ENCODE measurements at regions not wholly inside any gene's neighbourhood (a gene's known extent, or its start where the extent isn't known, plus 50 kb on each side); places are given as distances from the start of the nearest gene placed in this dataset.
"Not testable (repeated sequence)": the region's sequence is repeated elsewhere in the genome, so short reads cannot be mapped to it uniquely, and the experiment has no call there.

DNA sequence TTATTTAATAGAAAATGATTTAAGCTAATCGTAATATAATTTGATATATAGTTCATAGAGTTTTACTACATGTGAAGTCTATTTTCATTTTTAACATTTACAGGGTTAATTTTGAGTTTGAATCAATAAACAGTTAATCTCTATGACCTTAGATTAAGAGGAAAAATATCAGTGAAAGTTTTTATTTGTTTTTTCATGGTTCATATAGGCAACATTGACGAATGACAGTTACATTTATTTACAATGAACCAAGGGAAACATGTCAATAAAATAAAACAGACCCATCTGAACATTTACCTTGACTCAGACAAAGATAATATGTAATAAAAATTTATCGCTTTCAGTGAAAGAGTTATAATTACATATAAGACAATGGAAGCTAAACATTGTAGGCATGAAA, 346.6 kb upstream of the SLITRK5 start:
- Histone ChIP-seq H3K27me3 (ENCODE audit: control insufficient read depth, insufficient read depth, low read length) (no peaks in the 10 kb centered on the region), H3K9me3 (replicated peaks; ENCODE audit: control insufficient read depth, low read depth, low read length) (no peaks in the 10 kb centered on the region), H3K36me3 (ENCODE audit: control insufficient read depth, insufficient read depth, low read length) (no peaks in the 10 kb centered on the region), H3K27ac (ENCODE audit: low read length) (no peak overlapping the region), H3K4me1 (ENCODE audit: control insufficient read depth, insufficient read depth, low read length) (no peaks in the 10 kb centered on the region), H3K4me3 (ENCODE audit: low read length) (no peak overlapping the region)
- no peak for DNase-seq
- no CpG with 5 or more reads among the region's 3 CpGs for WGBS (ENCODE audit: insufficient coverage)

DNA sequence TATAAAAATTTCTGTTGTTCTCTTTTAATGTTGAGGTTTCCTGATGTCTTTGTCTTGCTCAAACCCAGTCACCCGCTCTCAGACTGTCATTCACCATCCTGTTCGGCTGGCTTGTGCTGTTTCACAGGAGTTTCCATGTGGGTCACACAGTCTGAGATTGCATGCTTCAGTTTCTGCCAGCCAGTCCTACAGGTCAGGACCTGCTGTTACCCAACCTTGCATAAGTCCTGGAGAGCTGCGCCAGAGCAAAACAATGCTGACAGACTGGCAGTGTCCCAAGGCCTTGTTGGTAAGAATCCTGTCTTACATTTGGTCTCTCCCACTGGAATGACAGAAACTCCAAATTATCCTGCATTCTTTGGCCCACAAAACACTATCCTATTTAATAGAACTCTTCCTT, 340.0 kb upstream of the SLITRK5 start:
- DNase-seq, result no peak
- H3K27ac ChIP-seq (ENCODE audit: low read length), result no peak overlapping the region
- no peak overlapping the region for H3K4me3 ChIP-seq (ENCODE audit: low read length)
- H3K9me3 ChIP-seq (replicated peaks; ENCODE audit: control insufficient read depth, low read depth, low read length), result no peaks in the 10 kb centered on the region
- no peaks in the 10 kb centered on the region for H3K27me3 ChIP-seq (ENCODE audit: control insufficient read depth, insufficient read depth, low read length)
- H3K36me3 ChIP-seq (ENCODE audit: control insufficient read depth, insufficient read depth, low read length), result no peaks in the 10 kb centered on the region
- 58% methylated on average over 2 of the region's 3 CpGs for WGBS (ENCODE audit: insufficient coverage)
- no peaks in the 10 kb centered on the region for H3K4me1 ChIP-seq (ENCODE audit: control insufficient read depth, insufficient read depth, low read length)

DNA sequence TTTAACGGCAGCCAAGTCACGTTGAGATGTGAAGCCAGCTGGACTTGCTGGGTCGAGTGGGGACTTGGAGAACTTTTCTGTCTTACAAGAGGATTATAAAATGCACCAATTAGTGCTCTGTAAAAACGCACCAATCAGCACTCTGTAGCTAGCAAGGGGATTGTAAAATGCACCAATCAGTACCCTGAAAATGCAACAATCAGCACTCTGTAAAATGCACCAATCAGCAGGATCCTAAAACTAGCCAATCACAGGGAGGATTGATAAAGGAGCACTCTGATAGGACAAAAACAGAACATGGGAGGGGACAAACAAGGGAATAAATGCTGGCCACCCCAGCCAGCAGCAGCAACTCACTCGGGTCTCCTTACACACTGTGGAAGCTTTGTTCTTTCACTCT, 337.6 kb upstream of the SLITRK5 start:
- H3K36me3 ChIP-seq (ENCODE audit: control insufficient read depth, insufficient read depth, low read length), result no peaks in the 10 kb centered on the region

DNA sequence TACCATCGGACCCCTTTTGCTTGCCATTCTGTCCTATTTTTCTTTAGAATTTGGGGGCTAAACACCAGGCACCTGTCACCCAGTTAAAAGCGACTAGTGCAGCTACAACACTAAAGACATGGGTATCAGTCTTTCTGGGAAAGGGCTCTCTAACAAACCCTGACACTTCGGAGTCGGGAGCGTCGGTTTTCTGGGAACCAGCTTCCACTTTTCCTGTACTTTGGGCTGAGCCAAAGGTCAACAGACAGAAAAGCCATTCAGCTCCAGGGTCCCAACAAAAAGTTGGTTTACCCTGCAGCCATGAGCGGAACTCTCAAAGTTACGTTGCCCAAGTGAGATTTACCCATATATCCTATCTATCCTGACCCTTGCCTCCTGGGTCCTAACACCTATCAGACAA, 337.0 kb upstream of the SLITRK5 start:
- no peaks in the 10 kb centered on the region for H3K9me3 ChIP-seq (replicated peaks; ENCODE audit: control insufficient read depth, low read depth, low read length)
- H3K4me3 ChIP-seq (ENCODE audit: low read length), result no peak overlapping the region
- no peaks in the 10 kb centered on the region for H3K36me3 ChIP-seq (ENCODE audit: control insufficient read depth, insufficient read depth, low read length)
- H3K27me3 ChIP-seq (ENCODE audit: control insufficient read depth, insufficient read depth, low read length), result no peaks in the 10 kb centered on the region
- no peaks in the 10 kb centered on the region for H3K4me1 ChIP-seq (ENCODE audit: control insufficient read depth, insufficient read depth, low read length)
- no peak for DNase-seq
- WGBS (ENCODE audit: insufficient coverage), result 88% methylated on average over 8 of the region's 8 CpGs
- no peak overlapping the region for H3K27ac ChIP-seq (ENCODE audit: low read length)

More for the DNA sequence above, 337.6 kb upstream of the SLITRK5 start:
- Histone ChIP-seq H3K9me3 (replicated peaks; ENCODE audit: control insufficient read depth, low read depth, low read length) (no peaks in the 10 kb centered on the region), H3K4me1 (ENCODE audit: control insufficient read depth, insufficient read depth, low read length) (no peaks in the 10 kb centered on the region), H3K4me3 (ENCODE audit: low read length) (no peak overlapping the region), H3K27me3 (ENCODE audit: control insufficient read depth, insufficient read depth, low read length) (no peaks in the 10 kb centered on the region), H3K27ac (ENCODE audit: low read length) (no peak overlapping the region)
- WGBS (ENCODE audit: insufficient coverage), result 80% methylated on average over 1 of the region's 5 CpGs
- DNase-seq, result no peak

DNA sequence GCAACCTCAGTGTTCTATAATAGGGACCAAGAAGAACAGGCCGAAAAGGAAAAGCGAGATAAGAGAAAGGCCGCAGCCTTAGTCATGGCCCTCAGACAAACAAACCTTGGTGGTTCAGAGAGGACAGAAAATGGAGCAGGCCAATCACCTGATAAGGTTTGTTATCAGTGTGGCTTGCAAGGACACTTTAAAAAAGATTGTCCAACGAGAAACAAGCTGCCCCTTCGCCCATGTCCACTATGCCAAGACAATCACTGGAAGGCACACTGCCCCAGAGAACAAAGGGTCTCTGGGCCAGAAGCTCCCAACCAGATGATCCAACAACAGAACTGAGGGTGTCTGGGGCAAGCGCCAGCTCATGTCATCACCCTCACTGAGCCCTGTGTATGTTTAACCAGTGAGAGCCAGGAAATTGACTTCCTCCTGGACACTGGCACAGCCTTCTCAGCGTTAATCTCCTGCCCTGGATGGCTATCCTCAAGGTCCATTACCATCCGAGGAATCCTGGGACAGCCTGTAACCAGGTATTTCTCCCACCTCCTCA, 334.8 kb upstream of the SLITRK5 start:
- 75% methylated on average over 5 of the region's 8 CpGs for WGBS (ENCODE audit: insufficient coverage)
- DNase-seq; H3K9me3 ChIP-seq (replicated peaks; ENCODE audit: control insufficient read depth, low read depth, low read length); H3K36me3 ChIP-seq (ENCODE audit: control insufficient read depth, insufficient read depth, low read length); H3K27me3 ChIP-seq (ENCODE audit: control insufficient read depth, insufficient read depth, low read length); H3K4me3 ChIP-seq (ENCODE audit: low read length); H3K27ac ChIP-seq (ENCODE audit: low read length); H3K4me1 ChIP-seq (ENCODE audit: control insufficient read depth, insufficient read depth, low read length): not testable (repeated sequence)

DNA sequence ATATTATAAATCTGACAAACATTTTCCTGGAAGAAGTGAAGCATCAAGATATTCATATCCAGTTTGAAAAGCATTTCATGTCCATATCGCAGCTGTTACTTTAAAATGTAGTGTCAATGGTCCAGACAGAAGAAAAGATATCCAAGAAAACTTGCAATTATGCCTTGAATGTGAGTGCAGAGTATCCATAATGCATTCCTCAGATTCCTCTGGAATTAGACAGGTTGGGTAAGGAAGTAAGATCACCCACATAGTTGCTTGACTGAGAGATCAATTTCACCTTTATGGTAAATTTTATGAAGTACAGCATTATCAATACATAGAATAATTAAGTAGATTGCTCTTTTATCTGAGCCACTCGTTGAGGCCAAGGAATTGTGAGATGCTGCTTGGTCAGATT, 327.0 kb upstream of the SLITRK5 start:
- no peaks in the 10 kb centered on the region for H3K36me3 ChIP-seq (ENCODE audit: control insufficient read depth, insufficient read depth, low read length)
- no peak overlapping the region for H3K4me3 ChIP-seq (ENCODE audit: low read length)
- H3K27me3 ChIP-seq (ENCODE audit: control insufficient read depth, insufficient read depth, low read length), result no peaks in the 10 kb centered on the region
- WGBS (ENCODE audit: insufficient coverage), result no CpG with 5 or more reads among the region's 2 CpGs
- H3K9me3 ChIP-seq (replicated peaks; ENCODE audit: control insufficient read depth, low read depth, low read length), result no peaks in the 10 kb centered on the region
- H3K27ac ChIP-seq (ENCODE audit: low read length), result no peak overlapping the region
- H3K4me1 ChIP-seq (ENCODE audit: control insufficient read depth, insufficient read depth, low read length), result no peaks in the 10 kb centered on the region
- no peak for DNase-seq

DNA sequence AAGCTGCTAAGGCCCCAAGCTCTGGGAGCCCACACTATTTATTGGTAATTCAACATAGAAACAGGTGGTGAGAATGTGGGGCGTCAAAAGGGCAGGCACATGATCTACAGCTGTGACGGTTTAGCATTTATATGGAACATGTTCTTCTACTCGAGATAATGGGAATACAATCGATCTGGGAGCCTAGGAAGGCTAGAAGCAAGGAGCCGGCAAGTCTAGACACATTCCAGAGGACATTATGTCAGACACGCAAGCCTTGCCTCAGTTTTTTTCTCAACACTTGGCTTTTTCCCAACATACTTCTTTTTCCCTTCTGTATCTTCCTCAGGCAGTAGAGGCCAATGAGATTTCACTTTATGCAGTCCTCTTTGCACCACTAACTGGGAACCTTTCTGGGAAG, 315.7 kb upstream of the SLITRK5 start:
- Histone ChIP-seq H3K27ac (ENCODE audit: low read length) (no peak overlapping the region), H3K36me3 (ENCODE audit: control insufficient read depth, insufficient read depth, low read length) (no peaks in the 10 kb centered on the region), H3K27me3 (ENCODE audit: control insufficient read depth, insufficient read depth, low read length) (no peaks in the 10 kb centered on the region), H3K4me3 (ENCODE audit: low read length) (no peak overlapping the region), H3K4me1 (ENCODE audit: control insufficient read depth, insufficient read depth, low read length) (no peaks in the 10 kb centered on the region), H3K9me3 (replicated peaks; ENCODE audit: control insufficient read depth, low read depth, low read length) (peaks cover 7% of the 10 kb centered on the region)
- 100% methylated on average over 2 of the region's 6 CpGs for WGBS (ENCODE audit: insufficient coverage)
- no peak for DNase-seq

DNA sequence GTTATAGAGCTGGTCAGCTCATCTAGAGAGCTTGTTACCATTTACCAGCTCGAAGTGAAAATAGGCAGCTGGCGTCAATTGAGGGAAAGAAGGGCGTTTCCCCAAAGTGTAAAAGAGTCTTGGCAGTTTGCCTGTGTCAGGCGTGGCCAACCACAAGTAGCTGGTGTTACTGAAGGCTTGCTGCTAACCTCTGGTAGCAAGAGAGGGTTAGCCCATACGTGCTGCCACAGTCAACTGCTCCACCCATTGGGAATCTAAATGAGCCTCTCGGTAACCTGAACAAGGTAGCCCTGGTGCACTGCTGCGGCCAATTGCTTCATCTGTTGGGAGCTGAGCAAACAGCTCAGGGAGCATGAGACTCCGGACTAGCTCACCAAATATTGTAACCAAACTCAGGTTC, 314.9 kb upstream of the SLITRK5 start:
- WGBS (ENCODE audit: insufficient coverage), result 73% methylated on average over 7 of the region's 8 CpGs
- Histone ChIP-seq H3K27me3 (ENCODE audit: control insufficient read depth, insufficient read depth, low read length) (no peaks in the 10 kb centered on the region), H3K27ac (ENCODE audit: low read length) (no peak overlapping the region), H3K36me3 (ENCODE audit: control insufficient read depth, insufficient read depth, low read length) (no peaks in the 10 kb centered on the region), H3K4me3 (ENCODE audit: low read length) (no peak overlapping the region), H3K4me1 (ENCODE audit: control insufficient read depth, insufficient read depth, low read length) (no peaks in the 10 kb centered on the region), H3K9me3 (replicated peaks; ENCODE audit: control insufficient read depth, low read depth, low read length) (peaks cover 7% of the 10 kb centered on the region)
- peak; percentile 1 for DNase-seq

DNA sequence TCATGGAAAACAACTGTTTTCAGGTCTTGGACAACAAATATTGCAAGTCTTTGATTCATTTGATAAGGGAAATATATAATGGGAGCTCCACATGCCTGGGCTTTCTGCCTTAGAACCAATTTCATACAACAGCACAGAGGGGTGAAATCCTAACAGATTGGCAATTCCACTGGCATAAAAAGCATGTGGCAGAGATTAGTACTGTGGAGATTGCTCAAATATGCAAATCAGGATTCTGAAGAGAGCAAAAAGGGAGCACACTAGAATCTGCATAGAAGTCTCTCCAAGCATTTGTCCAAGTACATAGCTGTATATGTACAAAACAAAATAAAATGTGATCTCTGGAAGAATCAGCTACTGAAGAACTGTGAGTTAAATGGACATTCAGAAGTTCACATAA, 312.9 kb upstream of the SLITRK5 start:
- no peak overlapping the region for H3K4me3 ChIP-seq (ENCODE audit: low read length)
- H3K27me3 ChIP-seq (ENCODE audit: control insufficient read depth, insufficient read depth, low read length), result no peaks in the 10 kb centered on the region
- H3K4me1 ChIP-seq (ENCODE audit: control insufficient read depth, insufficient read depth, low read length), result no peaks in the 10 kb centered on the region
- H3K9me3 ChIP-seq (replicated peaks; ENCODE audit: control insufficient read depth, low read depth, low read length), result peaks cover 7% of the 10 kb centered on the region
- no peak overlapping the region for H3K27ac ChIP-seq (ENCODE audit: low read length)
- H3K36me3 ChIP-seq (ENCODE audit: control insufficient read depth, insufficient read depth, low read length), result no peaks in the 10 kb centered on the region
- no peak for DNase-seq

DNA sequence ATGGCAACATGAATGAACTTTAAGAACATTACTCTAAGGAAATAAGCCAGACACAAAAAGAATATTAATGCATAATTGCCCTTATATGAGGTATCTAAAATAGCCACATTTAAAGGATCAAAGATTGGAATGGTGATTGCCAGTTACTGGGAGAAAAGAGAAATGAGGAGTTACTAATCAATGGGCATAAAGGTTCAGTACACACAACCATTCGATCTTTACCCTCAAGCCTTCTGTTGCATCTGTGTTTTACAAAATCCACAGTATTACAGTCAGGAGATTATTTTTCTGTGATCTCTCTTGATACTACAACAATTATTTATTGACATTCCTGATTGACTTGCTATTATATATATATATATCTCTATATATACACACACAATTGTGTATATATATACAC, 310.0 kb upstream of the SLITRK5 start:
- Histone ChIP-seq H3K36me3 (ENCODE audit: control insufficient read depth, insufficient read depth, low read length) (no peaks in the 10 kb centered on the region), H3K9me3 (replicated peaks; ENCODE audit: control insufficient read depth, low read depth, low read length) (no peaks in the 10 kb centered on the region), H3K27ac (ENCODE audit: low read length) (no peak overlapping the region), H3K4me1 (ENCODE audit: control insufficient read depth, insufficient read depth, low read length) (no peaks in the 10 kb centered on the region), H3K4me3 (ENCODE audit: low read length) (no peak overlapping the region), H3K27me3 (ENCODE audit: control insufficient read depth, insufficient read depth, low read length) (no peaks in the 10 kb centered on the region)
- no peak for DNase-seq
- WGBS (ENCODE audit: insufficient coverage), result no CpG with 5 or more reads among the region's 1 CpG

DNA sequence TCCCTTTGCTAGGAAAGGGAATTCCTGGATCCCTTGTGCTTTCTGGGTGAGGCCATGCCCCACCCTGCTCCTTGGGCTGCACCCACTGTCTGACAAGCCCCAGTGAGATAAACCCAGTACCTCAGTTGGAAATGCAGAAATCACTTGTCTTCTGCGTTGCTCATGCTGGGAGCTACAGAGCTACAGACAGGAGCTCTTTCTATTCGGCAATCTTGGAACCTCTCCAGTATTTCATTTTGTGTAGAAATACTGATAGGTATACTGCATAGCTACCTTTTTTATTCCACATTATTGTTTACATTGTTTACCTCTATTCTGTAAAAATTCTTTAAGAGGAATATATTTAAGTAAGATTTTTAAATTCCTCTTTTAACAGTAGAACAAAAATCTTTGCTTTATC, 302.5 kb upstream of the SLITRK5 start:
- H3K4me3 ChIP-seq (ENCODE audit: low read length), result no peak overlapping the region
- H3K36me3 ChIP-seq (ENCODE audit: control insufficient read depth, insufficient read depth, low read length), result no peaks in the 10 kb centered on the region
- no peak overlapping the region for H3K27ac ChIP-seq (ENCODE audit: low read length)
- WGBS (ENCODE audit: insufficient coverage), result no CpG with 5 or more reads among the region's 2 CpGs
- H3K9me3 ChIP-seq (replicated peaks; ENCODE audit: control insufficient read depth, low read depth, low read length), result peaks cover 2% of the 10 kb centered on the region
- H3K4me1 ChIP-seq (ENCODE audit: control insufficient read depth, insufficient read depth, low read length), result no peaks in the 10 kb centered on the region
- H3K27me3 ChIP-seq (ENCODE audit: control insufficient read depth, insufficient read depth, low read length), result no peaks in the 10 kb centered on the region
- DNase-seq, result no peak
